HCT116 (cell line): ENCODE measurements at regions not wholly inside any gene's neighbourhood (a gene's known extent, or its start where the extent isn't known, plus 50 kb on each side); places are given as distances from the start of the nearest gene placed in this dataset.

Source experiments
- ATAC-seq: fragments of 200-7000 bp; cut with Tn5 transposase; 2 replicates; pipeline ENCODE4 v1.9.1; 2020; ENCODE audit warnings: mild to moderate bottlenecking, moderate library complexity
- BruUV-seq: library from RNA; stranded (reverse); fragments of 400-500 nt; replicated peaks from 2 replicates; lab custom pipeline; 2021; lab: Mats Ljungman, UMichigan
- CTCF ChIA-PET: fragments of 300-600 bp; sonication (Branson Sonifier 250); formaldehyde crosslinking; loops from one replicate; lab custom pipeline; 2021; ENCODE audit warnings: antibody characterized with exemption; lab: Charles Lee
- POLR2A ChIA-PET: fragments of 300-600, 350-600 bp; sonication (Branson Sonifier 250); formaldehyde crosslinking; loops from one replicate; lab custom pipeline; 2021; ENCODE audit warnings: antibody characterized with exemption; lab: Charles Lee
- RAD21 ChIA-PET, 2 experiments: fragments of 300-600 bp; sonication (Branson Sonifier 250); formaldehyde crosslinking; loops; one replicate each; lab custom pipeline; 2023; ENCODE audit warnings: low total read pairs in 2 of 2; ENCODE audit not compliant: uncharacterized antibody in 2 of 2, unreplicated experiment in 2 of 2, low non-redundant PET in 1 of 2; lab: Charles Lee
- DNase-seq: peaks from one replicate; pipeline ENCODE4 v3.0.0-alpha.2; 2010; ENCODE audit warnings: low read depth, low spot score
- H2AFZ ChIP-seq: fragments of 200-600 bp; shearing (Covaris generic), sonication (generic); 2 replicates; pipeline ENCODE4 v1.6.1; 2017; ENCODE audit warnings: low read depth, mixed run types, mixed read lengths, antibody characterized with exemption, low read length; ENCODE audit not compliant: poor library complexity, severe bottlenecking
- H3K27ac ChIP-seq: 2 replicates; pipeline ENCODE4 v1.5.1; 2012; ENCODE audit warnings: low read depth, low read length
- H3K27me3 ChIP-seq: fragments of 200-600 bp; sonication (generic); 2 replicates; pipeline ENCODE4 v1.6.1; 2016; ENCODE audit warnings: mixed run types, low read length, mixed read lengths; ENCODE audit not compliant: insufficient read depth
- H3K36me3 ChIP-seq, 2 experiments: fragments of 200-500 bp in 1 of 2; fragments of 200-600 bp in 1 of 2; sonication (Bioruptor generic) in 1 of 2; sonication (generic) in 1 of 2; 2 replicates each; pipeline versions ENCODE4 v1.5.1 to v1.6.1; 2014 to 2016; ENCODE audit warnings: low read length in 2 of 2, inconsistent platforms in 1 of 2, mixed read lengths in 1 of 2, mixed run types in 1 of 2; ENCODE audit not compliant: insufficient read depth in 2 of 2, control insufficient read depth in 1 of 2
- H3K4me1 ChIP-seq, 2 experiments: fragments of 200-600 bp in 1 of 2; sonication (generic) in 1 of 2; 2 replicates each; pipeline versions ENCODE4 v1.5.1 to v1.6.1; 2012 to 2017; ENCODE audit warnings: low read length in 2 of 2, inconsistent platforms in 1 of 2, mild to moderate bottlenecking in 1 of 2, mixed read lengths in 1 of 2, mixed run types in 1 of 2, moderate library complexity in 1 of 2; ENCODE audit not compliant: insufficient read depth in 2 of 2, control insufficient read depth in 1 of 2
- H3K4me2 ChIP-seq: fragments of 200-600 bp; sonication (generic); 2 replicates; pipeline ENCODE4 v1.6.1; 2017; ENCODE audit warnings: mixed run types, low read length, mixed read lengths
- H3K4me3 ChIP-seq, 2 experiments: fragments of 200-600 bp in 1 of 2; sonication (generic) in 1 of 2; replicated peaks in 1 of 2; 2 replicates each; pipeline ENCODE4 v1.5.1; 2011 to 2016; ENCODE audit warnings: low read length in 2 of 2, control low read depth in 1 of 2, low read depth in 1 of 2, mild to moderate bottlenecking in 1 of 2, mixed read lengths in 1 of 2, mixed run types in 1 of 2
- H3K79me2 ChIP-seq: fragments of 200-600 bp; sonication (generic); 2 replicates; pipeline ENCODE4 v1.6.1; 2017; ENCODE audit warnings: mild to moderate bottlenecking, mixed run types, low read length, moderate library complexity, mixed read lengths; ENCODE audit not compliant: insufficient read depth
- H3K9ac ChIP-seq: fragments of 200-600 bp; sonication (generic); 2 replicates; pipeline ENCODE4 v1.6.1; 2016; ENCODE audit warnings: low read length, mixed read lengths
- H3K9me2 ChIP-seq: fragments of 200-600 bp; sonication (generic), shearing (Covaris generic); 2 replicates; pipeline ENCODE4 v1.6.1; 2017; ENCODE audit warnings: mixed run types, mild to moderate bottlenecking, moderate library complexity; ENCODE audit not compliant: insufficient read depth
- H3K9me3 ChIP-seq, 2 experiments: fragments of 200-500 bp in 1 of 2; fragments of 200-600 bp in 1 of 2; sonication (Bioruptor generic) in 1 of 2; sonication (generic) in 1 of 2; 2 replicates each; pipeline ENCODE4 v1.6.1; 2014 to 2017; ENCODE audit warnings: low read length in 2 of 2, mixed read lengths in 2 of 2, inconsistent platforms in 1 of 2, low read depth in 1 of 2, mild to moderate bottlenecking in 1 of 2, mixed run types in 1 of 2, moderate library complexity in 1 of 2; ENCODE audit not compliant: control insufficient read depth in 1 of 2, insufficient read depth in 1 of 2
- H4K20me1 ChIP-seq: fragments of 200-600 bp; sonication (generic), shearing (Covaris generic); 2 replicates; pipeline ENCODE4 v1.6.1; 2017; ENCODE audit warnings: mixed run types, mild to moderate bottlenecking, moderate library complexity; ENCODE audit not compliant: insufficient read depth
- CBX3 ChIP-seq: IDR thresholded peaks from 2 replicates; pipeline ENCODE4 v1.6.1; 2012; ENCODE audit warnings: low read depth
- EGR1 ChIP-seq: IDR thresholded peaks from 2 replicates; pipeline ENCODE4 v1.6.1; 2012; ENCODE audit warnings: low read depth
- ELF1 ChIP-seq: IDR thresholded peaks from 2 replicates; pipeline ENCODE4 v1.6.1; 2012; ENCODE audit warnings: low read depth, borderline replicate concordance
- EZH2 ChIP-seq: fragments of 200-600 bp; sonication (generic); IDR thresholded peaks from 2 replicates; pipeline ENCODE4 v1.6.1; 2017; ENCODE audit warnings: antibody characterized with exemption, mixed run types
- EZH2phosphoT487 ChIP-seq: fragments of 200-600 bp; IDR thresholded peaks from 2 replicates; pipeline ENCODE4 v1.6.1; 2018; ENCODE audit warnings: antibody characterized with exemption, borderline replicate concordance
- FOSL1 ChIP-seq: IDR thresholded peaks from 2 replicates; pipeline ENCODE4 v1.6.1; 2012; ENCODE audit warnings: low read depth
- JUND ChIP-seq: IDR thresholded peaks from 2 replicates; pipeline ENCODE4 v1.6.1; 2012
- POLR2A ChIP-seq: IDR thresholded peaks from 2 replicates; pipeline ENCODE4 v1.7.0; 2011; ENCODE audit warnings: borderline replicate concordance; ENCODE audit not compliant: insufficient read depth, insufficient read length; ENCODE audit errors: extremely low read depth
- POLR2AphosphoS5 ChIP-seq: IDR thresholded peaks from 2 replicates; pipeline ENCODE4 v1.6.1; 2011; ENCODE audit warnings: mild to moderate bottlenecking, low read depth, low read length, moderate library complexity
- RAD21 ChIP-seq: IDR thresholded peaks from 2 replicates; pipeline ENCODE4 v1.6.1; 2012; ENCODE audit warnings: low read depth, mild to moderate bottlenecking
- SIN3A ChIP-seq: IDR thresholded peaks from 2 replicates; pipeline ENCODE4 v1.6.1; 2012; ENCODE audit warnings: low read depth
- SP1 ChIP-seq: IDR thresholded peaks from 2 replicates; pipeline ENCODE4 v1.6.1; 2012; ENCODE audit warnings: low read depth
- TCF7L2 ChIP-seq: IDR thresholded peaks from 2 replicates; pipeline ENCODE4 v1.7.0; 2011; ENCODE audit warnings: borderline replicate concordance, inconsistent platforms; ENCODE audit not compliant: insufficient read depth, insufficient read length; ENCODE audit errors: extremely low read depth
- YY1 ChIP-seq: IDR thresholded peaks from 2 replicates; pipeline ENCODE4 v1.6.1; 2011; ENCODE audit warnings: low read length, low read depth, moderate library complexity, mild to moderate bottlenecking; ENCODE audit not compliant: insufficient replicate concordance; ENCODE audit errors: extremely low read depth
- ZFX ChIP-seq: fragments of 450-650 bp; IDR thresholded peaks from 2 replicates; pipeline ENCODE4 v1.6.1; 2017
- intact Hi-C: fragments of 100-400 bp; cut with micrococcal nuclease; formaldehyde crosslinking; loops from 2 replicates; pipeline ENCODE4 v1.10.0; 2022
- TF ChIP-seq, protein P1 (sequence below), 3 experiments: fragments of 200-600 bp in 1 of 3; sonication (generic) in 1 of 3; IDR thresholded peaks in 2 of 3; conservative IDR thresholded peaks in 1 of 3; 2 replicates each; pipeline ENCODE4 v1.5.1; 2012 to 2017; ENCODE audit warnings: low read depth in 2 of 3, low read length in 2 of 3, antibody characterized with exemption in 1 of 3, borderline replicate concordance in 1 of 3, control low read depth in 1 of 3, mild to moderate bottlenecking in 1 of 3, mixed read lengths in 1 of 3, mixed run types in 1 of 3, moderate library complexity in 1 of 3; ENCODE audit not compliant: insufficient read depth in 1 of 3
- TF ChIP-seq, protein P2 (sequence below): IDR thresholded peaks from 2 replicates; pipeline ENCODE4 v1.6.1; 2011; ENCODE audit warnings: mild to moderate bottlenecking, low read length, moderate library complexity; ENCODE audit not compliant: insufficient replicate concordance; ENCODE audit errors: extremely low read depth
- TF ChIP-seq, protein P3 (sequence below): IDR thresholded peaks from 2 replicates; pipeline ENCODE4 v1.6.1; 2012

DNA sequence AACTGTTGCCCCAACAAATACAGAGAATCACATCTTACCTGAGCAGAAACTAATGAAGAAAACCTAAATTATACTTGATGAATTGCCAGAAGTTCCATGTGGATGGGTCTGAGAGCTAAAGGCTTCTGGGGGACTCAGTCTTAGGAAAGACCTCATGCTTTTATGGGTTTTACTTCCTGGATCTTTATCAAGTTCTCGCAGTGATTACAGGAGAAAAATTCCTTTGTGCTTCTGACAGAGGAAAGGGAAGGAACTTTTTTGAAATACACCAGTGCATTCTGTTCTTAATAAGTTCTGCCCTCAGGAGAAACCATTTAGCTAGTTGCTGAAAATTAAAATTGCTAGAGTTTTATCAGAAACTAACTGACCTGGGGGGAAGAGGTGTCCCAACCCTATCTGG is 203.9 kb upstream of the KITLG start:
- Histone ChIP-seq H3K4me2 (no peak overlapping the region), H3K4me1 (peaks cover 0 to 4% of the 10 kb centered on the region in 2 experiments; a peak in 1 of 4 replicates), H3K36me3 (no peaks in the 10 kb centered on the region), H3K79me2 (no peaks in the 10 kb centered on the region), H4K20me1 (no peaks in the 10 kb centered on the region), H3K9me2 (no peaks in the 10 kb centered on the region), H3K9me3 (no peaks in the 10 kb centered on the region; a peak in 1 of 4 replicates), H3K9ac (no peak overlapping the region), H3K27me3 (no peaks in the 10 kb centered on the region), H2AFZ (no peak overlapping the region), H3K4me3 (no peak overlapping the region), H3K27ac (no peak overlapping the region)
- CTCF ChIA-PET, result no interaction called here
- POLR2A ChIA-PET, result no interaction called here
- RAD21 ChIA-PET, result no interaction called here
- DNase-seq (no peak), ATAC-seq (no peak)
- TF ChIP-seq, protein P1, sequence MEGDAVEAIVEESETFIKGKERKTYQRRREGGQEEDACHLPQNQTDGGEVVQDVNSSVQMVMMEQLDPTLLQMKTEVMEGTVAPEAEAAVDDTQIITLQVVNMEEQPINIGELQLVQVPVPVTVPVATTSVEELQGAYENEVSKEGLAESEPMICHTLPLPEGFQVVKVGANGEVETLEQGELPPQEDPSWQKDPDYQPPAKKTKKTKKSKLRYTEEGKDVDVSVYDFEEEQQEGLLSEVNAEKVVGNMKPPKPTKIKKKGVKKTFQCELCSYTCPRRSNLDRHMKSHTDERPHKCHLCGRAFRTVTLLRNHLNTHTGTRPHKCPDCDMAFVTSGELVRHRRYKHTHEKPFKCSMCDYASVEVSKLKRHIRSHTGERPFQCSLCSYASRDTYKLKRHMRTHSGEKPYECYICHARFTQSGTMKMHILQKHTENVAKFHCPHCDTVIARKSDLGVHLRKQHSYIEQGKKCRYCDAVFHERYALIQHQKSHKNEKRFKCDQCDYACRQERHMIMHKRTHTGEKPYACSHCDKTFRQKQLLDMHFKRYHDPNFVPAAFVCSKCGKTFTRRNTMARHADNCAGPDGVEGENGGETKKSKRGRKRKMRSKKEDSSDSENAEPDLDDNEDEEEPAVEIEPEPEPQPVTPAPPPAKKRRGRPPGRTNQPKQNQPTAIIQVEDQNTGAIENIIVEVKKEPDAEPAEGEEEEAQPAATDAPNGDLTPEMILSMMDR (IDR thresholded peaks at IDR 0.05 in 2 of 3, conservative IDR thresholded peaks at IDR 0.05 in 1 of 3; ENCODE audit: borderline replicate concordance in 1 of 3, insufficient read depth in 1 of 3, low read depth in 2 of 3, low read length in 2 of 3), result no peak
- TF ChIP-seq SIN3A (no peak), POLR2A (no peak), POLR2AphosphoS5 (no peak), EGR1 (no peak), CBX3 (no peak), ELF1 (no peak), SP1 (no peak), RAD21 (no peak), TCF7L2 (no peak), EZH2phosphoT487 (no peak), FOSL1 (no peak), YY1 (no peak), ZFX (no peak), JUND (no peak), EZH2 (no peak)
- TF ChIP-seq, protein P2, sequence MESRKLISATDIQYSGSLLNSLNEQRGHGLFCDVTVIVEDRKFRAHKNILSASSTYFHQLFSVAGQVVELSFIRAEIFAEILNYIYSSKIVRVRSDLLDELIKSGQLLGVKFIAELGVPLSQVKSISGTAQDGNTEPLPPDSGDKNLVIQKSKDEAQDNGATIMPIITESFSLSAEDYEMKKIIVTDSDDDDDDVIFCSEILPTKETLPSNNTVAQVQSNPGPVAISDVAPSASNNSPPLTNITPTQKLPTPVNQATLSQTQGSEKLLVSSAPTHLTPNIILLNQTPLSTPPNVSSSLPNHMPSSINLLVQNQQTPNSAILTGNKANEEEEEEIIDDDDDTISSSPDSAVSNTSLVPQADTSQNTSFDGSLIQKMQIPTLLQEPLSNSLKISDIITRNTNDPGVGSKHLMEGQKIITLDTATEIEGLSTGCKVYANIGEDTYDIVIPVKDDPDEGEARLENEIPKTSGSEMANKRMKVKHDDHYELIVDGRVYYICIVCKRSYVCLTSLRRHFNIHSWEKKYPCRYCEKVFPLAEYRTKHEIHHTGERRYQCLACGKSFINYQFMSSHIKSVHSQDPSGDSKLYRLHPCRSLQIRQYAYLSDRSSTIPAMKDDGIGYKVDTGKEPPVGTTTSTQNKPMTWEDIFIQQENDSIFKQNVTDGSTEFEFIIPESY, result no peak
- TF ChIP-seq, protein P3, sequence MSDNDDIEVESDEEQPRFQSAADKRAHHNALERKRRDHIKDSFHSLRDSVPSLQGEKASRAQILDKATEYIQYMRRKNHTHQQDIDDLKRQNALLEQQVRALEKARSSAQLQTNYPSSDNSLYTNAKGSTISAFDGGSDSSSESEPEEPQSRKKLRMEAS, result no peak
- BruUV-seq, result no TSS peak
- intact Hi-C loops, result no loop called here
